ENCODE measurements at regions not wholly inside any gene's neighbourhood (a gene's known extent, or its start where the extent isn't known, plus 50 kb on each side); places are given as distances from the start of the nearest gene placed in this dataset.

GRCh38 chr2:138176862-138177439 is 212.7 kb downstream of the HNMT start:
- no peak overlapping the region for H3K27ac ChIP-seq (ENCODE audit: low read depth, low read length)
- H3K4me3 ChIP-seq (ENCODE audit: low read depth, low read length), result no peak overlapping the region
- H3K27me3 ChIP-seq (ENCODE audit: insufficient read depth, low read length), result no peaks in the 10 kb centered on the region
- no peaks in the 10 kb centered on the region for H3K4me1 ChIP-seq (ENCODE audit: control insufficient read depth, insufficient read depth, low read length, unreplicated experiment)
- H3K79me2 ChIP-seq (ENCODE audit: control insufficient read depth, insufficient read depth, low read length, unreplicated experiment), result no peaks in the 10 kb centered on the region
- H3K36me3 ChIP-seq (ENCODE audit: insufficient read depth, low read length), result no peaks in the 10 kb centered on the region
- H2AFZ ChIP-seq (ENCODE audit: low read length, unreplicated experiment), result no peak overlapping the region

- H2AFZ ChIP-seq (ENCODE audit: low read length, unreplicated experiment), result no peak overlapping the region
- H3K27ac ChIP-seq (ENCODE audit: low read depth, low read length), result no peak overlapping the region
- H3K79me2 ChIP-seq (ENCODE audit: control insufficient read depth, insufficient read depth, low read length, unreplicated experiment), result no peaks in the 10 kb centered on the region
- H3K27me3 ChIP-seq (ENCODE audit: insufficient read depth, low read length), result no peaks in the 10 kb centered on the region
- no peaks in the 10 kb centered on the region for H3K36me3 ChIP-seq (ENCODE audit: insufficient read depth, low read length)
- H3K4me3 ChIP-seq (ENCODE audit: low read depth, low read length), result no peak overlapping the region
- no peaks in the 10 kb centered on the region for H3K4me1 ChIP-seq (ENCODE audit: control insufficient read depth, insufficient read depth, low read length, unreplicated experiment)
Measured at GRCh38 chr2:138177693-138178092, 213.4 kb downstream of the HNMT start.

GRCh38 chr2:138180692-138181386 is 216.6 kb downstream of the HNMT start:
- no peaks in the 10 kb centered on the region for H3K79me2 ChIP-seq (ENCODE audit: control insufficient read depth, insufficient read depth, low read length, unreplicated experiment)
- no peaks in the 10 kb centered on the region for H3K4me1 ChIP-seq (ENCODE audit: control insufficient read depth, insufficient read depth, low read length, unreplicated experiment)
- H3K27ac ChIP-seq (ENCODE audit: low read depth, low read length), result no peak overlapping the region
- no peak overlapping the region for H2AFZ ChIP-seq (ENCODE audit: low read length, unreplicated experiment)
- no peaks in the 10 kb centered on the region for H3K36me3 ChIP-seq (ENCODE audit: insufficient read depth, low read length)
- H3K4me3 ChIP-seq (ENCODE audit: low read depth, low read length), result no peak overlapping the region
- no peaks in the 10 kb centered on the region for H3K27me3 ChIP-seq (ENCODE audit: insufficient read depth, low read length)

GRCh38 chr2:138182250-138182936 is 218.1 kb downstream of the HNMT start:
- Histone ChIP-seq H3K4me1 (ENCODE audit: control insufficient read depth, insufficient read depth, low read length, unreplicated experiment) (no peaks in the 10 kb centered on the region), H3K79me2 (ENCODE audit: control insufficient read depth, insufficient read depth, low read length, unreplicated experiment) (no peaks in the 10 kb centered on the region), H3K27ac (ENCODE audit: low read depth, low read length) (no peak overlapping the region), H2AFZ (ENCODE audit: low read length, unreplicated experiment) (no peak overlapping the region), H3K36me3 (ENCODE audit: insufficient read depth, low read length) (no peaks in the 10 kb centered on the region), H3K4me3 (ENCODE audit: low read depth, low read length) (no peak overlapping the region), H3K27me3 (ENCODE audit: insufficient read depth, low read length) (no peaks in the 10 kb centered on the region)

GRCh38 chr2:138182937-138183312 is 218.7 kb downstream of the HNMT start:
- Histone ChIP-seq H2AFZ (ENCODE audit: low read length, unreplicated experiment) (no peak overlapping the region), H3K79me2 (ENCODE audit: control insufficient read depth, insufficient read depth, low read length, unreplicated experiment) (no peaks in the 10 kb centered on the region), H3K36me3 (ENCODE audit: insufficient read depth, low read length) (no peaks in the 10 kb centered on the region), H3K27me3 (ENCODE audit: insufficient read depth, low read length) (no peaks in the 10 kb centered on the region), H3K27ac (ENCODE audit: low read depth, low read length) (no peak overlapping the region), H3K4me3 (ENCODE audit: low read depth, low read length) (no peak overlapping the region), H3K4me1 (ENCODE audit: control insufficient read depth, insufficient read depth, low read length, unreplicated experiment) (no peaks in the 10 kb centered on the region)

- no peaks in the 10 kb centered on the region for H3K79me2 ChIP-seq (ENCODE audit: control insufficient read depth, insufficient read depth, low read length, unreplicated experiment)
- H3K27me3 ChIP-seq (ENCODE audit: insufficient read depth, low read length), result no peaks in the 10 kb centered on the region
- H3K4me3 ChIP-seq (ENCODE audit: low read depth, low read length), result no peak overlapping the region
- no peak overlapping the region for H2AFZ ChIP-seq (ENCODE audit: low read length, unreplicated experiment)
- H3K4me1 ChIP-seq (ENCODE audit: control insufficient read depth, insufficient read depth, low read length, unreplicated experiment), result no peaks in the 10 kb centered on the region
- H3K27ac ChIP-seq (ENCODE audit: low read depth, low read length), result no peak overlapping the region
- no peaks in the 10 kb centered on the region for H3K36me3 ChIP-seq (ENCODE audit: insufficient read depth, low read length)
Measured at GRCh38 chr2:138183705-138184104, 219.4 kb downstream of the HNMT start.

- Histone ChIP-seq H3K27me3 (ENCODE audit: insufficient read depth, low read length) (no peaks in the 10 kb centered on the region), H3K79me2 (ENCODE audit: control insufficient read depth, insufficient read depth, low read length, unreplicated experiment) (no peaks in the 10 kb centered on the region), H2AFZ (ENCODE audit: low read length, unreplicated experiment) (no peak overlapping the region), H3K4me1 (ENCODE audit: control insufficient read depth, insufficient read depth, low read length, unreplicated experiment) (no peaks in the 10 kb centered on the region), H3K27ac (ENCODE audit: low read depth, low read length) (no peak overlapping the region), H3K4me3 (ENCODE audit: low read depth, low read length) (no peak overlapping the region), H3K36me3 (ENCODE audit: insufficient read depth, low read length) (no peaks in the 10 kb centered on the region)
Measured at GRCh38 chr2:138184428-138184827, 220.2 kb downstream of the HNMT start.

- H3K4me1 ChIP-seq (ENCODE audit: control insufficient read depth, insufficient read depth, low read length, unreplicated experiment), result no peaks in the 10 kb centered on the region
- H3K36me3 ChIP-seq (ENCODE audit: insufficient read depth, low read length), result no peaks in the 10 kb centered on the region
- no peak overlapping the region for H2AFZ ChIP-seq (ENCODE audit: low read length, unreplicated experiment)
Measured at GRCh38 chr2:138185827-138186226, 221.6 kb downstream of the HNMT start.

GRCh38 chr2:138187221-138187620 is 222.9 kb downstream of the HNMT start:
- H2AFZ ChIP-seq (ENCODE audit: low read length, unreplicated experiment), result no peak overlapping the region
- H3K27ac ChIP-seq (ENCODE audit: low read depth, low read length), result no peak overlapping the region
- H3K4me1 ChIP-seq (ENCODE audit: control insufficient read depth, insufficient read depth, low read length, unreplicated experiment), result no peaks in the 10 kb centered on the region
- no peak overlapping the region for H3K4me3 ChIP-seq (ENCODE audit: low read depth, low read length)
- H3K27me3 ChIP-seq (ENCODE audit: insufficient read depth, low read length), result no peaks in the 10 kb centered on the region
- H3K79me2 ChIP-seq (ENCODE audit: control insufficient read depth, insufficient read depth, low read length, unreplicated experiment), result no peaks in the 10 kb centered on the region
- H3K36me3 ChIP-seq (ENCODE audit: insufficient read depth, low read length), result no peaks in the 10 kb centered on the region

More at GRCh38 chr2:138185827-138186226, 221.6 kb downstream of the HNMT start:
- no peak overlapping the region for H3K4me3 ChIP-seq (ENCODE audit: low read depth, low read length)
- no peak overlapping the region for H3K27ac ChIP-seq (ENCODE audit: low read depth, low read length)
- H3K27me3 ChIP-seq (ENCODE audit: insufficient read depth, low read length), result no peaks in the 10 kb centered on the region
- no peaks in the 10 kb centered on the region for H3K79me2 ChIP-seq (ENCODE audit: control insufficient read depth, insufficient read depth, low read length, unreplicated experiment)

GRCh38 chr2:138190999-138191398 is 226.7 kb downstream of the HNMT start:
- no peak overlapping the region for H2AFZ ChIP-seq (ENCODE audit: low read length, unreplicated experiment)
- no peaks in the 10 kb centered on the region for H3K79me2 ChIP-seq (ENCODE audit: control insufficient read depth, insufficient read depth, low read length, unreplicated experiment)
- no peaks in the 10 kb centered on the region for H3K4me1 ChIP-seq (ENCODE audit: control insufficient read depth, insufficient read depth, low read length, unreplicated experiment)
- no peaks in the 10 kb centered on the region for H3K36me3 ChIP-seq (ENCODE audit: insufficient read depth, low read length)
- H3K4me3 ChIP-seq (ENCODE audit: low read depth, low read length), result no peak overlapping the region
- H3K27ac ChIP-seq (ENCODE audit: low read depth, low read length), result no peak overlapping the region
- H3K27me3 ChIP-seq (ENCODE audit: insufficient read depth, low read length), result no peaks in the 10 kb centered on the region
